Right renal cortex interstitium (tissue), 3 donors: ENCODE measurements at regions not wholly inside any gene's neighbourhood (a gene's known extent, or its start where the extent isn't known, plus 50 kb on each side); places are given as distances from the start of the nearest gene placed in this dataset.

Experiments
- DNase-seq, 3 donors: peaks; one replicate each; pipeline ENCODE4 v3.0.0-alpha.2; 2013; ENCODE audit warnings: low read depth in 3 of 3, low spot score in 2 of 3

DNA sequence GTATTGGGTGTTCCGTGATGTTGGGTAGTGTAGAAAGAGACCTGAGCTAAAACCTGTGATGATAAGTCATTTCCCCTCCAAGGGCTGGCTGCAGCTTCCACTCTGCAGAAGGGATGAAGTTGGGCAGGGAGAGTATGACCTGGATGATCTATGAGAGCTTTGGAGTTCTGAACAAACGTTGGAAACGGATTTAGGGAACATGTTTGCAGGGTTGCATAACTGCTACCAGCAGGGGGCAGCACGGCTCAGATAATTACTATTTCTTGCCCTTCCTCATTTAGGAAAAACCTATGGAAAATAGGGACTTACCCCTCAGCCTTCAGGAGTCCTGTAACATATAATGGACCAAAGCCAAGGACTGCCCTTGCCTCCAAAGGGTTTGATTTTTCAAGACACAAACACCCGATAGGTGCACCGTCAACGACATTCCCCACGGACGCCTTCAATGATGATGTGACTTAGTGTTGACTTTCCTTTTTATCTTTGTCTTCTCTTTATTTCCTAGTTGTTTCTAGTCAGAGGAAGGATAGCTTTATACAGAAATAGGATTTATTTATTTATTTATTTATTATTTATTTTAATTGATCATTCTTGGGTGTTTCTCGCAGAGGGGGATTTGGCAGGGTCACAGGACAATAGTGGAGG, 164.9 kb upstream of the SASH1 start:
- DNase-seq: peak in 1 of 3 donors; percentile 24

DNA sequence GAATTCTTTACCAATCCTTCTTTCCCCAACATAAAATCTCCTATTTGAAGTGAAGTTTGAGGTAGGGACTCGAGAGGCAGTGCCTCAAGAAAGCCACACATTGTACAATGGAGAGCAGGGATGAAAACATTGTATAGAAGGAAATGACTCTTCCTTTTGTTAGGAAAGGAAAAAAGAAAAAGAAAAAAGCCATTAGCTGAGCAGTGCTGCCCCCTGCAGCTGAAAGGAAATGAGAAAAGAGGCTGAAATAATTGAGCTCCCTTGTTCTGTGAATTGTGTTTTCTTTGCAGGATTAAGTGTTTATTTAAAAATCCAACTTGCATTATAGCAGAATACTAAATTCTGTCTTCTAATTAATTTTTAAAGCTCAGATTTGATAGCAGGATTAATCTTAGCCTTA, 162.9 kb upstream of the SASH1 start:
- DNase-seq: no peak

DNA sequence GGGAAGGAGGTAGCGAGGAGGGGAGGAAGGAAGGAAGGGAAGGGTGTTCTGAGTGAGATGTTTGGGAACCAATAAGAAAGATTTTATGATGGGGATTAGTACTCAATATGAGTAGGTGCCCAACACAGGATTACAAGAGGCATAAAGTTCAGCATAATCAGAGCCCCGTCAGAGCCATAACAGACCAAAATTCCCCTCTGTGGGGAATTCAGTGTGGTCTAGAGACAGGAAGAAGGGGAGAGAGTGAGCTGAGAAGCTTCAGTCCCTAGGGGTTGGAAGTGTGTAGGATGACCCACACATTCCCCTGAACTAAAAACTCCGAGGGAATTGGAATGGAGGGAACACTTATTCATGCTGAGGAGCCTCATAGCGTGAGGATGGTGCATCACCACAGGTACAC, 160.3 kb upstream of the SASH1 start:
- DNase-seq: no peak

GRCh38 chr6:148183776-148184175, 158.9 kb upstream of the SASH1 start:
- no peak for DNase-seq

DNA sequence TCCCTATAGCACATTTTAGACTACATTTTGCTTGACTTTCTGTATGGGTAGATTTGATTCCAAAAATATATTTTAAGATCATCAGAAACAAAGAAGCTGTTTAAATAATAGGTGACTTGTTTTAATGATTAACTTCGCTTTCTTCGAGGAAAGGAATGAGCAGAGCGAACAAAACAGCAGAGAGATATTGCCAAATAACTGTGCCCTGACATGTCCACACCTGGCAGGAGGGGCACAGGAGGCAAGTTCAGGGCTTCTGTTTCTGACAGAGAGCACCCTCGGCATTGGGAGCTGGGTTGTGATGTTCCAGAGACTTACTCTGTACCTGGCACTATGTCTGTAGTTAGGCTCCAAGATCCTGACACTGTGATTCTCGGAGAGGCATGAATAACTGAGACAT, 155.7 kb upstream of the SASH1 start:
- no peak for DNase-seq

DNA sequence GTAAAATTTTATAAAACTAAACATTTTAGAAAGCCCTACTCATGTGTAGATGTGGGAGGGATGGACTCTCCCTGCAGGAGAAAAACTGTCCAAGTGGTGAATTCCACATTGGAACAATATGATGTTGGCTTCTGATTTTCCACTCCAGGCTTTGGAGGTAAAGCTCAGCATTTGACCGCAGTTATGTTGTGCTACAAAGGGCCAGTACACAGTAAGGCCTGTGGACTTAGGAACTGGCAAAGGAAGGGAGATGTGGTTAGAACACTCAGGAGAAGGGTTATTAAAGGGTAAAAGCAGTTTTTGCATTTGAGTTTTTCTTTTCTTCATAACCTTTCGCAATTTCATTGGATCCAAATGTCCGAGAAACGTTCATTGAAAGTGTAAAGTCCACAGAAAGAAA, 150.3 kb upstream of the SASH1 start:
- DNase-seq: no peak

GRCh38 chr6:148193063-148193680, 149.5 kb upstream of the SASH1 start:
- DNase-seq: peak in 1 of 3 donors; percentile 10

- no peak for DNase-seq
Observed at GRCh38 chr6:148195511-148195910, 147.1 kb upstream of the SASH1 start.

DNA sequence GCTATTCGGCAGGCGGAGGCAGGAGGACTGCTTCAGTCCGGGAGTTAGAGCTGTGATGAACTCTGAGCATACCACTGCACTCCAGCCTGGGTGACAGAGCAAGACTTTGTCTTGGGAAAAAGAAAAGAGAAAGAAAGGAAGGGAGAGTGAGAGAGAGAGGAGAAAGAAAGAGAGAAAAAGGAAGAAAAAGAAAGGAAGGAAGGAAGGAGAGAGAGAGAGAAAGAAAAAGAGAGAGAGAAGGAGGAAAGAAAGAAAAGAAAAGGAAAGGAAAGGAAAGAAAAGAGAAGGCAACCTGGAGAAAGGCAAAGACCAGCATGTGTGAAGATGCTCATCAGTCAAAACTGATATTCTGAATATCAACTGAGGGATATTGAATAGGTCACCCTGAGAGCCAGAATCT, 143.1 kb upstream of the SASH1 start:
- no peak for DNase-seq

DNA sequence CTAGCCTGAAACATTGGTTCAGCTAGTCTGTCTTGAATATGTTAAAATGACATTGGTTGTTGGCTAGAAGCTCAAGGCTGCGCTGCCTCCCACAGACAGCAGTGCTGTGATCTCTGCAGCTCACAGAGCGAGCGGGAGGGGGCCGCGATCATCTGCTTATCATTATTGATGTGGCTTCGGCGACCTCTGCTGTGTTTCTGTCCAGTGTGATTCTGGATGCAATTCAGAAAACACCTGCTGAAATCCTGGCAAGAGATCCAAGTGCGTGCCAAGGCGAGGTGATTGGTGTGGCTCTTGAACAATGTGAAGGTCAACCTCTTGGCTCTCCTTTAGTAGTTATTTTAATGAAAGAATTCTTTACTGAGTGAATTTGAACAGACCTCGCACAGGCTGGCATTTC, 142.3 kb upstream of the SASH1 start:
- no peak for DNase-seq

DNA sequence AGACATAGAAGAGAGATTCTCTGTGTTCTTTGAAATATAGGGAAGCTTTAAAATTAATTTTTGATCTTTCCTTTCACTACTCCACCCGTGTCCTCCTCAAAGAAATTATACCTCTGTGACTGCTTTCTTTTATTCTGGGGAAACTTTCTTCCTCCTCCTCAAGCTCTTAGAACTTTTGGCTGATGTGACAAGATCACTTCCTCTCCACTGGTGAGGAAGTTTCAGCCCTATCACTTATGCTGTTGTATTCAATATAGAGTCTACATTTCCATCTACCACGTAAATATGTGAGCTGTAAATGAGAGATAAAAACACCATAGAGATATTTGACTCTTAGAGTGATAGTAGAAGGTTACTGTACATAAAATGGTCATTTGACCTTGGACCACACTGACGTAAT, 141.9 kb upstream of the SASH1 start:
- DNase-seq: no peak

GRCh38 chr6:148203281-148203925, 139.2 kb upstream of the SASH1 start:
- no peak for DNase-seq

GRCh38 chr6:148203970-148204369, 138.7 kb upstream of the SASH1 start:
- no peak for DNase-seq

- DNase-seq: no peak
Observed at GRCh38 chr6:148208298-148208697, 134.3 kb upstream of the SASH1 start.

- DNase-seq: no peak
Observed at GRCh38 chr6:148211777-148212324, 130.8 kb upstream of the SASH1 start.

DNA sequence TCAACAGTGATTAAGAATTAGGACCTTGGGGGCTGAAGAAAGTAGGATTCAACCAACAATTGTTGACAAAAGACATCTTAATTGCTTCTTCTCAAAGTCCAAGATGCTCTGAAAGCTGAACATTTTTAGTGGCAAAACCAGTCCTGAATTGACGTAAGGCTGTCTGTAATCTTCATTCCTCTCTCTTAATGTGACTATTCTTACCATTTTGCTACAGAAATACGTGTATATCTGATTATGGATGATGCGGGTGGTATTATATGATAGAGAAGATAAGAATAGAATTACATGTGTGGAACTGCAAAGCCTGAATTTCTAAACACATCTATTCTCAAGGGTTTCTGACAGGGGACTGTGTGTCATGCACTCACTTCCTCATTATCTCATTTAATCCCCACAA, 130.3 kb upstream of the SASH1 start:
- DNase-seq: no peak

DNA sequence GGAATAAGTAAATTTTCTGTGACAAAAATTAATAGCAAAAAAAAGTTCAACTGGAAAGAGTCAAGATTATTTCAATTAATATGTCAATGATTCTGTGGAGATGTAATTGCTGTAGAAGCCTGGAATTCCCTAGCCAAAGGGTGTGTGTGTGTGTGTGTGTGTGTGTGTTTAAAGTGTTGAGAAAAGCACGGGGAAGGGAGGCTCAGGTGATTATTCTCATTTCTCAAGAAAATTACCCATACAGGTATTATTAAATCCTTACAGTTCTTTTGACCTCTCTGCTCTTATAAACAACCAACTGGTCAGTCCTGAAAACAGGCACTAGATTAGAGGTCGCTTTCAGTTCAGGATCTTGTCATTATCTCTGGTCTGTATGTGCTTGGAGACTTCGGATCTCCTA, 129.3 kb upstream of the SASH1 start:
- no peak for DNase-seq

GRCh38 chr6:148214667-148215066, 128.0 kb upstream of the SASH1 start:
- DNase-seq: no peak

DNA sequence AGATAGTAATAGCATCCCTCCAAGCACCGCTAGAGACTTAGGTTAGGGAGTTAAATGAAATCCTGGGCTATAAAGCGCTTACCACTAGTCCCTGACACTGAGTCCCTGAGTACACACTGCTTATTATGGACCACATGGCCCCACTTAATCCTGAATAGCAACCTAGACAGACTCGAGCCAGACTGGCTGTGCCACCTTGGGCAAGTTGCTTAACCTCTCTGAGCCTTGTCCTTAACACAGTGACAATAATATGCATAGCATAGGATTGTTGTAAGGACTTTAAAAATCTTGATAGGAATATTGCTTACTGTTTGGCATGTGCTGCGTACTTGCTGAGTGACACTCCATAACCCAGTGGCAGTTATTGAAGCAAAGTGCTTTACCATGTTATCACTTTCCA, 125.6 kb upstream of the SASH1 start:
- DNase-seq: no peak

DNA sequence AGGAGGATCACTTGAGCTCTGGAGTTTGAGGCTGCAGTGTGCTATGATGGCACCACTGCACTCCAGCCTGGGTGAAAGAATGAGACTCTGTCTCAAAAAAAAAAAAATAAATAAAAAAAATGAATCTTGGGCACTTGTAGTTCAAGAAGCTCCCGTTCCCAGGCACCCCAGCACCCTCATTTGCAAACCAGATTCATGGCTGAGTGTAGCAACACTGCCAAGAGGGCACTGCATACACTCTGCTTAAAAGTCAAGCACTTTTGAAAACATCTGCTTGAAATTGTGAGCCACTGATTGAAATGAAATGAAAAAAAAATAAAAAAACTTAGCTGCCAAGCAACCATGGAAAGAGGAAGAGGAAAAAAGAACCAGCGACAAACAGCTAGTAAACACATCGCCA, 124.7 kb upstream of the SASH1 start:
- DNase-seq: no peak

- DNase-seq: no peak
Observed at GRCh38 chr6:148218542-148219258, 123.9 kb upstream of the SASH1 start.
